H1 (cell line): ENCODE measurements at regions not wholly inside any gene's neighbourhood (a gene's known extent, or its start where the extent isn't known, plus 50 kb on each side); places are given as distances from the start of the nearest gene placed in this dataset.

ENCODE experiments used
- CHD1 ChIP-seq: IDR thresholded peaks from 2 replicates; pipeline ENCODE4 v1.6.1; 2012; ENCODE audit warnings: low read depth, low read length, improper control_type of control experiment

DNA sequence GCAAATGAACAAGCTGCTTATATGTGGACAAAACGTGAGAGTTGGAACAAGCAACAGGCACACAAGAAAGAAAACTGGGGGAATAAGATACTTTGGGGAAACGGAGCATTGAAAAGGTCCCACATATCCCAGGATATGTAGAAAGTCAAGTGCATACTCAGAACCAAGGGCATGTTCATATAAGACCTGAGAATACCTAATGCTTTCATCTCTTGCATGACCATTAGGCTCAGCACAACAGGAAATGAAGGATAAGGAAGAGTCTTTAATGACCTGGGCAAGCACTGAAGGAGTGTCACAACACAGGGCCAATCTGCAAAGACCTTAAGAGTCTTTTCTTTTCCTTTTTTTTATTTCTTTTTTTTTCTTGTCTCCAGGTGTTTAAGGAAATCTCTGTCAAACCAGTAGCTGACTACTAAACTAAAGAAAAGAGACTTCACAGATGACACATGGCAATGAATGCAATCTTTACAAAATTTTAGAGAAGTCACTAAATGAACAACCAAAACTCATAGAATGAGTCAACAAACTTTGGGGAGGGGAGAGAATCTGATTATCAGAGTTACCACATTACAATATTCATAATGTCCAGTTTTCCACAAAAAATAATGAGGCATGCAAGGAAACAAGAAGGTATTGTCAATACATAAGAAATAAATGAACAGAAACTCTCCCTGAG is 67.9 kb upstream of the STK26 start (continued):
- no peak for TF ChIP-seq CHD1
